ENCODE measurements at regions not wholly inside any gene's neighbourhood (a gene's known extent, or its start where the extent isn't known, plus 50 kb on each side); places are given as distances from the start of the nearest gene placed in this dataset.
"Not testable (repeated sequence)": the region's sequence is repeated elsewhere in the genome, so short reads cannot be mapped to it uniquely, and the experiment has no call there.

DNA sequence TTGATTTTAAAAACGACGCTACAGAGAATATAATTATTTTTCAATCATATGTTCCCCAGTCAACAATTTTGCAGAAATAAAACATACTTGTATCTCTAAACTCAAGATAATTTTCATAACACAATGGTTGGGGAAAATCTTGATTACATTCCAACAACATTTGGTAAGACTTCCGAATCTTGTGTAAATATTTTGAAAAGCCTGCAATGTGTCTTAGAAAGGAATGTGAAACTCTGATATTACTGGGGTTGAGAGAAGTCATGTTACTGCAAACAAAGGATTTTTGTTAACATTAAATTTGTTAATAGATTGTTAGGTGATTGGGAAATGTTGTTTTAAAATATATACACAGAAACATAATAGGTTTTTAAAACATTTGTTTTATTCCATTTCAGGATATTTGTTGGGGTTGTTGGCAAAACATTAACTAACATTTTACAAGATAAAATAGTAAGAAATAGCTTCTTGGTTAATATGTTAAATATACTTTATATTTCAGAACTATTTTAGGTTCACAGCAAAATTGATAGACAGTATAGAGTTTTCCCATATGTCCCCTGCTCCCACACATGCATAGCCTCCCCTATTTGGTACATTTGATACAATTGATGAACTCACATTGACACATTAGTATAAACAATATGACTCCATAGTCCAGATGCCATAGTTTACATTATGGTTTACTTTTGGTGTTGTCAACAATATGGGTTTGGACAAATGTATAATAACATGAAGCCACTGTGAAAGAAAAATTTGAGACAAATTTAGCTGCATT, 218.6 kb upstream of the FAM47A start:
- no peaks in the 10 kb centered on the region for H3K36me3 ChIP-seq
- H3K9me3 ChIP-seq = no peaks in the 10 kb centered on the region
- DNase-seq = no peak
- intact Hi-C loops (cut with DNase I; ENCODE audit: low total_unique reads) = no loop called here
- TF ChIP-seq POLR2A (IDR thresholded peaks at IDR 0.05) = no peak
- TF ChIP-seq, protein P1, sequence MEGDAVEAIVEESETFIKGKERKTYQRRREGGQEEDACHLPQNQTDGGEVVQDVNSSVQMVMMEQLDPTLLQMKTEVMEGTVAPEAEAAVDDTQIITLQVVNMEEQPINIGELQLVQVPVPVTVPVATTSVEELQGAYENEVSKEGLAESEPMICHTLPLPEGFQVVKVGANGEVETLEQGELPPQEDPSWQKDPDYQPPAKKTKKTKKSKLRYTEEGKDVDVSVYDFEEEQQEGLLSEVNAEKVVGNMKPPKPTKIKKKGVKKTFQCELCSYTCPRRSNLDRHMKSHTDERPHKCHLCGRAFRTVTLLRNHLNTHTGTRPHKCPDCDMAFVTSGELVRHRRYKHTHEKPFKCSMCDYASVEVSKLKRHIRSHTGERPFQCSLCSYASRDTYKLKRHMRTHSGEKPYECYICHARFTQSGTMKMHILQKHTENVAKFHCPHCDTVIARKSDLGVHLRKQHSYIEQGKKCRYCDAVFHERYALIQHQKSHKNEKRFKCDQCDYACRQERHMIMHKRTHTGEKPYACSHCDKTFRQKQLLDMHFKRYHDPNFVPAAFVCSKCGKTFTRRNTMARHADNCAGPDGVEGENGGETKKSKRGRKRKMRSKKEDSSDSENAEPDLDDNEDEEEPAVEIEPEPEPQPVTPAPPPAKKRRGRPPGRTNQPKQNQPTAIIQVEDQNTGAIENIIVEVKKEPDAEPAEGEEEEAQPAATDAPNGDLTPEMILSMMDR (IDR thresholded peaks at IDR 0.05) = no peak
- no peaks in the 10 kb centered on the region for H3K4me1 ChIP-seq
- H3K4me3 ChIP-seq = no peak overlapping the region
- H3K27ac ChIP-seq = no peak overlapping the region
- no peaks in the 10 kb centered on the region for H3K27me3 ChIP-seq

- Histone ChIP-seq H3K9me3 (no peaks in the 10 kb centered on the region), H3K4me1 (no peaks in the 10 kb centered on the region), H3K27me3 (no peaks in the 10 kb centered on the region), H3K27ac (no peak overlapping the region), H3K4me3 (no peak overlapping the region), H3K36me3 (no peaks in the 10 kb centered on the region)
- intact Hi-C loops (cut with DNase I; ENCODE audit: low total_unique reads) = no loop called here
- no peak for DNase-seq
- TF ChIP-seq, protein P1 (IDR thresholded peaks at IDR 0.05) = no peak
- TF ChIP-seq POLR2A (IDR thresholded peaks at IDR 0.05) = no peak
Observed at GRCh38 chrX:34343001-34343400, 210.9 kb upstream of the FAM47A start.

DNA sequence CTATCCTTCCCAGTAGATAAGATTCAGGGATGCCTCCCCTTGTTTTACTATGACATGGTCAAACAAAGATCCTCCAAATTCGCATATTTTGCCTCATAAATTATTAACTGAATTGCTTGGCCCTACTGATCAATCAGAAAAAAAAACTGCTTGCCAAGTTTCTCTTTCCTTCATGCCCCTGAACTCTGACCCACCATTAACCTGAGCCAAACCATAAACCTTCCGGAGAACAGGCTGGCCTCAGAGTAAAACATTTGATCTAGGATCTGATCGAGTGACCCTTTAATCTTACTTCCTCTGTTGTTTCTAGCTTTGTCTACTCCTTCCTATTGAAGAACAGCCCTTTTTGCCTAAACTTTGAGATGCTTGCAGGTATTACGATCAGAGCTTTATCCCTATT, 209.7 kb upstream of the FAM47A start:
- Histone ChIP-seq H3K27ac (no peak overlapping the region), H3K4me3 (no peak overlapping the region), H3K27me3 (no peaks in the 10 kb centered on the region), H3K4me1 (no peaks in the 10 kb centered on the region), H3K9me3 (no peaks in the 10 kb centered on the region), H3K36me3 (no peaks in the 10 kb centered on the region)
- intact Hi-C loops (cut with DNase I; ENCODE audit: low total_unique reads) = no loop called here
- TF ChIP-seq, protein P1 (IDR thresholded peaks at IDR 0.05) = no peak
- no peak for TF ChIP-seq POLR2A (IDR thresholded peaks at IDR 0.05)
- no peak for DNase-seq

DNA sequence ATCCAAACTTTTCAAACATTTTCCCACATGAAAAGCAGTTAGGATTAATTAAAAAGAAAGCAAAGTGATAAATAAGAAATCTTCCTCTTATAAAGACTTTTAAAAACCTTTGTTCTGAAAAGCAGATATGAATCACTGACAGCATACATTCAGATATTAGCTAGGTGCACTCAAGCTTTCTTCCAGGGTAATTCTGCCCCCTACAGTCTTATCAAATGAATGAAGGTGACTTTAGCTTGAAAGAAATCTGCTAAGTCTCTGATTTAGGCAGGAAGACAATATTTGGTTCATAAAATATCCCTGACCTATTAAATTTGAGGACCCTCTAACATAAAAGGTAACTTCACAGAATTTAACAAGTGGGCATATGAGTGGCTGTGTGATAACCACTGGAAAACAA, 209.1 kb upstream of the FAM47A start:
- no peak overlapping the region for H3K27ac ChIP-seq
- no peaks in the 10 kb centered on the region for H3K27me3 ChIP-seq
- no peaks in the 10 kb centered on the region for H3K4me1 ChIP-seq
- intact Hi-C loops (cut with DNase I; ENCODE audit: low total_unique reads) = no loop called here
- no peaks in the 10 kb centered on the region for H3K36me3 ChIP-seq
- H3K4me3 ChIP-seq = no peak overlapping the region
- DNase-seq = no peak
- H3K9me3 ChIP-seq = no peaks in the 10 kb centered on the region
- TF ChIP-seq POLR2A (IDR thresholded peaks at IDR 0.05) = no peak
- TF ChIP-seq, protein P1 (IDR thresholded peaks at IDR 0.05) = no peak

- H3K36me3 ChIP-seq = no peaks in the 10 kb centered on the region
- no peak for DNase-seq
- H3K27me3 ChIP-seq = no peaks in the 10 kb centered on the region
- no peaks in the 10 kb centered on the region for H3K9me3 ChIP-seq
- no peak for TF ChIP-seq POLR2A (IDR thresholded peaks at IDR 0.05)
- TF ChIP-seq, protein P1 (IDR thresholded peaks at IDR 0.05) = no peak
- intact Hi-C loops (cut with DNase I; ENCODE audit: low total_unique reads) = no loop called here
- H3K4me3 ChIP-seq = no peak overlapping the region
- no peak overlapping the region for H3K27ac ChIP-seq
- no peaks in the 10 kb centered on the region for H3K4me1 ChIP-seq
Observed at GRCh38 chrX:34338046-34338445, 205.9 kb upstream of the FAM47A start.

DNA sequence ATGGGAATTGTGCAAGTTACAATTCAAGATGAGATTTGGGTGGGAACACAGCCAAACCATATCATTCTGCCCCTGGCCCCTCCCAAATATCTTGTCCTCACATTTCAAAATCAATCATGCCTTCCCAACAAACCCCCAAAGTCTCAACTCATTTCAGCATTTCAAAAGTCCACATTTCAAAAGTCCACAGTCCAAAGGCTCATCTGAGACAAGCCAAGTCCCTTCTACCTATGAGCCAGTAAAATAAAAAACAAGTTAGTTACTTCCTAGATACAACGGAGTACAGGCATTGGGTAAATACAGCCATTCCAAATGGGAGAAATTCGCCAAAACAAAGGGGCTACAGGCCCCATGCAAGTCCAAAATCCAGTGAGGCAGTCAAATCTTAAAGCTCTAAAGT, 203.3 kb upstream of the FAM47A start:
- H3K36me3 ChIP-seq; H3K9me3 ChIP-seq; H3K4me3 ChIP-seq; DNase-seq; H3K27ac ChIP-seq; H3K4me1 ChIP-seq; H3K27me3 ChIP-seq; intact Hi-C loops (cut with DNase I; ENCODE audit: low total_unique reads): not testable (repeated sequence)

Data from uterus (tissue), 3 donors.